IMR-90 (cell line): ENCODE measurements at regions not wholly inside any gene's neighbourhood (a gene's known extent, or its start where the extent isn't known, plus 50 kb on each side); places are given as distances from the start of the nearest gene placed in this dataset.

ENCODE experiments used
- POLR2A ChIP-seq: IDR thresholded peaks from 2 replicates; pipeline ENCODE4 v1.6.1; 2012; ENCODE audit warnings: mild to moderate bottlenecking, low read depth, low read length
- TF ChIP-seq, protein P1 (sequence below): conservative IDR thresholded peaks from 2 replicates; pipeline ENCODE4 v1.5.1; 2012; ENCODE audit warnings: mild to moderate bottlenecking, low read depth, low read length, improper control_type of control experiment

DNA sequence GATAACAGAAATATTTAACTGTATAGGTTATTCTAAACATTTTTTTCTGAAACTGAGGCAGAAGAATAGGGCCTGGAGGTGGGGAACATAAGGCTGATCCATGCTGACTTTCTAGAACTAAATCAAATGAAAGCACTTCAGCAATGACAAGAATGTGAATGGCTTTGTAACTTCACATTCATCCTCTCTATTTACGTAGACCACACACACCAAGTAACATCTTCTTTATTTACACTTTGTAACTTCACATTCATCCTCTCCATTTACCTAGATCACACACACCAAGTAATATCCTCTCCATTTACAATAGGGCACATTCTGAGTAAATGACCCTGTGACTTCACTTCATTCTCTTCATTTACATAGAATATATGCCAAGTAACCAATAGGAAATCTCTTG, 251.8 kb upstream of the CDH9 start:
- TF ChIP-seq, protein P1, sequence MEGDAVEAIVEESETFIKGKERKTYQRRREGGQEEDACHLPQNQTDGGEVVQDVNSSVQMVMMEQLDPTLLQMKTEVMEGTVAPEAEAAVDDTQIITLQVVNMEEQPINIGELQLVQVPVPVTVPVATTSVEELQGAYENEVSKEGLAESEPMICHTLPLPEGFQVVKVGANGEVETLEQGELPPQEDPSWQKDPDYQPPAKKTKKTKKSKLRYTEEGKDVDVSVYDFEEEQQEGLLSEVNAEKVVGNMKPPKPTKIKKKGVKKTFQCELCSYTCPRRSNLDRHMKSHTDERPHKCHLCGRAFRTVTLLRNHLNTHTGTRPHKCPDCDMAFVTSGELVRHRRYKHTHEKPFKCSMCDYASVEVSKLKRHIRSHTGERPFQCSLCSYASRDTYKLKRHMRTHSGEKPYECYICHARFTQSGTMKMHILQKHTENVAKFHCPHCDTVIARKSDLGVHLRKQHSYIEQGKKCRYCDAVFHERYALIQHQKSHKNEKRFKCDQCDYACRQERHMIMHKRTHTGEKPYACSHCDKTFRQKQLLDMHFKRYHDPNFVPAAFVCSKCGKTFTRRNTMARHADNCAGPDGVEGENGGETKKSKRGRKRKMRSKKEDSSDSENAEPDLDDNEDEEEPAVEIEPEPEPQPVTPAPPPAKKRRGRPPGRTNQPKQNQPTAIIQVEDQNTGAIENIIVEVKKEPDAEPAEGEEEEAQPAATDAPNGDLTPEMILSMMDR, result no peak
- no peak for TF ChIP-seq POLR2A
